Loucy (cell line): ENCODE measurements at regions not wholly inside any gene's neighbourhood (a gene's known extent, or its start where the extent isn't known, plus 50 kb on each side); places are given as distances from the start of the nearest gene placed in this dataset.

Experiments used
- CTCF ChIP-seq: fragments of 200-600 bp; sonication (generic); conservative IDR thresholded peaks from 2 replicates; pipeline ENCODE4 v1.5.1; 2014; ENCODE audit warnings: mild to moderate bottlenecking, antibody characterized with exemption, low read length
- EZH2phosphoT487 ChIP-seq: fragments of 200-600 bp; IDR thresholded peaks from 2 replicates; pipeline ENCODE4 v1.6.1; 2018; ENCODE audit warnings: antibody characterized with exemption, mild to moderate bottlenecking, moderate library complexity, borderline replicate concordance

DNA sequence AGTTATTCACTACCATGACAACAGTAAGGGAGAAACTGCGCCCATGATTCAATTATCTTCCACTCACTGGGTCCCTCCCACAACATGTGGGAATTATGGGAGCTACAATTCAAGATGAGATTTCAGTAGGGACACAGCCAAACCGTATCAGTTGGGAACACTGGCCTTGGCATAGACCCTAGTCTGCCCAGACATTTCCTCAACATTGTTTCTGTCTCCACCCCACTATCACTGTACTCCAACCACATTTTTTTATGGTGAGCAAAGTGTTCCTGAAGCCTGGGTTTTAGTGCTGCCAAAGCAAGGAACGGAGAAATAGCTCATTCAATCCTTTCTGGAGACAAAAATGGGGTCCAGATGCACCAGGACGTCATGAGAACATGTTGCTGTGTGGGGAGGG lies 122.6 kb upstream of the CCDC179 start:
- TF ChIP-seq CTCF = no peak
- TF ChIP-seq EZH2phosphoT487 = no peak
